H9 (cell line): ENCODE measurements at regions not wholly inside any gene's neighbourhood (a gene's known extent, or its start where the extent isn't known, plus 50 kb on each side); places are given as distances from the start of the nearest gene placed in this dataset.

ENCODE experiments used
- DNase-seq: peaks from one replicate; pipeline ENCODE4 v3.0.0-alpha.2; 2017
- H2AFZ ChIP-seq: one replicate; pipeline ENCODE4 v1.6.1; 2013; ENCODE audit warnings: mild to moderate bottlenecking, low read length, control low read depth, moderate library complexity
- H2AK5ac ChIP-seq: 2 replicates; pipeline ENCODE4 v1.6.1; 2013; ENCODE audit warnings: low read length, control low read depth, mixed read lengths; ENCODE audit not compliant: insufficient read length
- H2BK120ac ChIP-seq: one replicate; pipeline ENCODE4 v1.6.1; 2013; ENCODE audit warnings: low read depth, mild to moderate bottlenecking, low read length, control low read depth, inconsistent platforms; ENCODE audit not compliant: poor library complexity, severe bottlenecking
- H2BK12ac ChIP-seq: 2 replicates; pipeline ENCODE4 v1.6.1; 2013; ENCODE audit warnings: low read length, control low read depth, mixed read lengths, low read depth; ENCODE audit not compliant: insufficient read length
- H2BK15ac ChIP-seq: 2 replicates; pipeline ENCODE4 v1.6.1; 2013; ENCODE audit warnings: low read depth, low read length, control low read depth
- H2BK20ac ChIP-seq: one replicate; pipeline ENCODE4 v1.6.1; 2013; ENCODE audit warnings: low read depth, mild to moderate bottlenecking, low read length, control low read depth, inconsistent platforms; ENCODE audit not compliant: poor library complexity, severe bottlenecking
- H2BK5ac ChIP-seq: 2 replicates; pipeline ENCODE4 v1.6.1; 2013; ENCODE audit warnings: low read length, control low read depth, mixed read lengths; ENCODE audit not compliant: insufficient read length
- H3K14ac ChIP-seq: 2 replicates; pipeline ENCODE4 v1.6.1; 2013; ENCODE audit warnings: low read length, control low read depth; ENCODE audit not compliant: insufficient read depth
- H3K18ac ChIP-seq: 2 replicates; pipeline ENCODE4 v1.6.1; 2013; ENCODE audit warnings: low read depth, mild to moderate bottlenecking, mixed read lengths, low read length, control low read depth; ENCODE audit not compliant: insufficient read length
- H3K23ac ChIP-seq: 2 replicates; pipeline ENCODE4 v1.6.1; 2013; ENCODE audit warnings: low read length, control low read depth, mixed read lengths, low read depth; ENCODE audit not compliant: insufficient read length
- H3K23me2 ChIP-seq: 2 replicates; pipeline ENCODE4 v1.6.1; 2013; ENCODE audit warnings: low read depth, mild to moderate bottlenecking, mixed read lengths, low read length, control low read depth; ENCODE audit not compliant: insufficient read length, poor library complexity, severe bottlenecking
- H3K27ac ChIP-seq: 2 replicates; pipeline ENCODE4 v1.5.1; 2013; ENCODE audit warnings: low read length, control low read depth, mixed read lengths, low read depth; ENCODE audit not compliant: insufficient read length
- H3K27me3 ChIP-seq: 2 replicates; pipeline ENCODE4 v1.6.1; 2013; ENCODE audit warnings: low read length, control low read depth, inconsistent platforms; ENCODE audit not compliant: insufficient read depth
- H3K4ac ChIP-seq: 2 replicates; pipeline ENCODE4 v1.6.1; 2013; ENCODE audit warnings: low read depth, mild to moderate bottlenecking, control low read depth, inconsistent platforms, low read length, moderate library complexity
- H3K4me1 ChIP-seq: 2 replicates; pipeline ENCODE4 v1.6.1; 2013; ENCODE audit warnings: low read length, control low read depth, inconsistent platforms; ENCODE audit not compliant: insufficient read depth
- H3K4me2 ChIP-seq: 2 replicates; pipeline ENCODE4 v1.6.1; 2013; ENCODE audit warnings: low read length, control low read depth, mixed read lengths; ENCODE audit not compliant: insufficient read length, insufficient read depth
- H3K56ac ChIP-seq: 2 replicates; pipeline ENCODE4 v1.6.1; 2013; ENCODE audit warnings: low read depth, mild to moderate bottlenecking, mixed read lengths, low read length, control low read depth; ENCODE audit not compliant: insufficient read length
- H3K79me1 ChIP-seq: 2 replicates; pipeline ENCODE4 v1.6.1; 2013; ENCODE audit warnings: low read depth, mild to moderate bottlenecking, moderate library complexity, low read length, control low read depth, inconsistent platforms; ENCODE audit not compliant: insufficient read depth, poor library complexity, severe bottlenecking
- H3K79me2 ChIP-seq: 2 replicates; pipeline ENCODE4 v1.6.1; 2013; ENCODE audit warnings: low read length, control low read depth, inconsistent platforms; ENCODE audit not compliant: insufficient read depth
- H3K9ac ChIP-seq: 2 replicates; pipeline ENCODE4 v1.6.1; 2013; ENCODE audit warnings: low read length, control low read depth, mixed read lengths; ENCODE audit not compliant: insufficient read length; ENCODE audit errors: extremely low read depth
- H3K9me3 ChIP-seq: one replicate; pipeline ENCODE4 v1.6.1; 2013; ENCODE audit warnings: low read depth, low read length, inconsistent platforms; ENCODE audit not compliant: control insufficient read depth
- H3T11ph ChIP-seq: one replicate; pipeline ENCODE4 v1.6.1; 2013; ENCODE audit warnings: mild to moderate bottlenecking, low read length, control low read depth, inconsistent platforms
- H4K20me1 ChIP-seq: one replicate; pipeline ENCODE4 v1.6.1; 2013; ENCODE audit not compliant: control insufficient read depth, insufficient read length, insufficient read depth
- H4K5ac ChIP-seq: 2 replicates; pipeline ENCODE4 v1.6.1; 2013; ENCODE audit warnings: low read depth, mild to moderate bottlenecking, mixed read lengths, low read length, control low read depth; ENCODE audit not compliant: insufficient read length
- H4K8ac ChIP-seq: replicated peaks from 2 replicates; pipeline ENCODE4 v1.6.1; 2013; ENCODE audit warnings: low read length, control low read depth, mixed read lengths, low read depth; ENCODE audit not compliant: insufficient read length
- H4K91ac ChIP-seq: 2 replicates; pipeline ENCODE4 v1.6.1; 2013; ENCODE audit warnings: low read depth, mild to moderate bottlenecking, moderate library complexity, mixed read lengths, low read length, control low read depth; ENCODE audit not compliant: insufficient read length
- H3K27ac Mint-ChIP-seq, 3 experiments: 2 replicates in 2 of 3; 3 replicates in 1 of 3; pipeline ENCODE4 v1.8.0; 2020 to 2021; ENCODE audit warnings: mixed read lengths in 3 of 3, mild to moderate bottlenecking in 1 of 3, moderate library complexity in 1 of 3
- H3K27me3 Mint-ChIP-seq: 2 replicates; pipeline ENCODE4 v1.8.0; 2021; ENCODE audit warnings: low read depth, mild to moderate bottlenecking, moderate library complexity, mixed read lengths
- H3K36me3 Mint-ChIP-seq, 3 experiments: 2 replicates in 2 of 3; 3 replicates in 1 of 3; pipeline ENCODE4 v1.8.0; 2020 to 2021; ENCODE audit warnings: low read depth in 3 of 3, mixed read lengths in 3 of 3; ENCODE audit not compliant: insufficient read depth in 1 of 3
- H3K4me1 Mint-ChIP-seq, 2 experiments: 2 replicates each; pipeline ENCODE4 v1.8.0; 2020; ENCODE audit warnings: mixed read lengths in 2 of 2
- H3K4me3 Mint-ChIP-seq, 2 experiments: 2 replicates in 1 of 2; 3 replicates in 1 of 2; pipeline ENCODE4 v1.8.0; 2020 to 2021; ENCODE audit warnings: mild to moderate bottlenecking in 2 of 2, mixed read lengths in 2 of 2, moderate library complexity in 1 of 2
- H3K9me3 Mint-ChIP-seq, 2 experiments: 2 replicates in 1 of 2; 3 replicates in 1 of 2; pipeline ENCODE4 v1.8.0; 2020; ENCODE audit warnings: mild to moderate bottlenecking in 2 of 2, mixed read lengths in 2 of 2, moderate library complexity in 1 of 2
- WGBS: extraction: QIAGEN DNeasy Blood & Tissue Kit; methylation state at CpG from one replicate; pipeline ENCODE4 v1.1.7; 2013; ENCODE audit warnings: missing lambda C conversion rate, low lambda C conversion rate, mixed read lengths; ENCODE audit not compliant: insufficient read length; ENCODE audit errors: extremely low coverage; 5-methylcytosine and 5-hydroxymethylcytosine counted together
- TF ChIP-seq, protein P1 (sequence below): fragments of 200-600 bp; sonication (generic); conservative IDR thresholded peaks from 3 replicates; pipeline ENCODE4 v1.8.0; 2021; ENCODE audit warnings: antibody characterized with exemption, mild to moderate bottlenecking

DNA sequence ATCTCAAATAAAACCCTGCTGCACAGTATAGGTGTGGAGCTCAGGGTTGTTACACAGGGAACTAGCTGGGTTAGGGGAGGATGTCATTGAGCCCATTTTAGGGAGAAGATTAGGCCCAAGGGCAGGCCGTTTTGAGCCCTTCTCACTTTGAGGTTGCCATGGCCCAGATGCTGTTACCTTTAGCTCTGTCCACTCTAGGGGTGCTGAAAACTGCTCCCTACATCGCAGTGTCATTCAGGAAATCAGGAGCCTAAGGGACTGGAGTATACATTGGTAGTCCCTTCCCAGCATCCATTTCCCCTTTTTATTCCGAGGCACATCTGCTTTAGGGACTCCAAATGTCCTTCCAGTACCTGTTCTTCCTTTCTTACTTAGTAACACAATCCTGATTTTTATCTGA is 79.0 kb upstream of the SELENOK start:
- peaks cover 0 to 9% (median 2%) of the 10 kb centered on the region in 3 experiments; a peak in 6 of 7 replicates for H3K36me3 Mint-ChIP-seq
- no peak overlapping the region for H2AFZ ChIP-seq
- H2BK5ac ChIP-seq, result no peak overlapping the region
- H3K4ac ChIP-seq, result no peak overlapping the region
- H3K23me2 ChIP-seq, result no peaks in the 10 kb centered on the region
- no peak overlapping the region for H3K14ac ChIP-seq
- H4K8ac ChIP-seq, result no peak overlapping the region
- DNase-seq, result peak; percentile 35
- H4K91ac ChIP-seq, result no peak overlapping the region
- no peak overlapping the region for H2BK120ac ChIP-seq
- no peaks in the 10 kb centered on the region for H3K4me1 ChIP-seq
- no peak overlapping the region for H2BK12ac ChIP-seq
- no peak overlapping the region for H3K4me3 Mint-ChIP-seq
- H3K27me3 ChIP-seq, result no peaks in the 10 kb centered on the region
- no peak overlapping the region for H3K9ac ChIP-seq
- no peak overlapping the region for H3K18ac ChIP-seq
- H3K27ac Mint-ChIP-seq, result no peak overlapping the region
- H3T11ph ChIP-seq, result no peak overlapping the region
- H3K9me3 ChIP-seq, result no peaks in the 10 kb centered on the region
- H3K56ac ChIP-seq, result no peak overlapping the region
- no peak overlapping the region for H3K23ac ChIP-seq
- H4K20me1 ChIP-seq, result no peaks in the 10 kb centered on the region
- no peaks in the 10 kb centered on the region for H3K4me1 Mint-ChIP-seq
- peaks cover 1% of the 10 kb centered on the region for H3K27me3 Mint-ChIP-seq
- no peak overlapping the region for H2BK15ac ChIP-seq
- no CpG with 5 or more reads among the region's 3 CpGs for WGBS
- H3K79me2 ChIP-seq, result no peaks in the 10 kb centered on the region
- no peaks in the 10 kb centered on the region for H3K79me1 ChIP-seq
- no peak overlapping the region for H4K5ac ChIP-seq
- TF ChIP-seq, protein P1, sequence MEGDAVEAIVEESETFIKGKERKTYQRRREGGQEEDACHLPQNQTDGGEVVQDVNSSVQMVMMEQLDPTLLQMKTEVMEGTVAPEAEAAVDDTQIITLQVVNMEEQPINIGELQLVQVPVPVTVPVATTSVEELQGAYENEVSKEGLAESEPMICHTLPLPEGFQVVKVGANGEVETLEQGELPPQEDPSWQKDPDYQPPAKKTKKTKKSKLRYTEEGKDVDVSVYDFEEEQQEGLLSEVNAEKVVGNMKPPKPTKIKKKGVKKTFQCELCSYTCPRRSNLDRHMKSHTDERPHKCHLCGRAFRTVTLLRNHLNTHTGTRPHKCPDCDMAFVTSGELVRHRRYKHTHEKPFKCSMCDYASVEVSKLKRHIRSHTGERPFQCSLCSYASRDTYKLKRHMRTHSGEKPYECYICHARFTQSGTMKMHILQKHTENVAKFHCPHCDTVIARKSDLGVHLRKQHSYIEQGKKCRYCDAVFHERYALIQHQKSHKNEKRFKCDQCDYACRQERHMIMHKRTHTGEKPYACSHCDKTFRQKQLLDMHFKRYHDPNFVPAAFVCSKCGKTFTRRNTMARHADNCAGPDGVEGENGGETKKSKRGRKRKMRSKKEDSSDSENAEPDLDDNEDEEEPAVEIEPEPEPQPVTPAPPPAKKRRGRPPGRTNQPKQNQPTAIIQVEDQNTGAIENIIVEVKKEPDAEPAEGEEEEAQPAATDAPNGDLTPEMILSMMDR, result no peak
- H3K9me3 Mint-ChIP-seq, result peaks cover 19 to 26% of the 10 kb centered on the region in 2 experiments
- H2BK20ac ChIP-seq, result no peak overlapping the region
- no peak overlapping the region for H2AK5ac ChIP-seq
- H3K27ac ChIP-seq, result no peak overlapping the region
- no peak overlapping the region for H3K4me2 ChIP-seq
